ENCODE measurements at regions not wholly inside any gene's neighbourhood (a gene's known extent, or its start where the extent isn't known, plus 50 kb on each side); places are given as distances from the start of the nearest gene placed in this dataset.

- TF ChIP-seq, protein P1, sequence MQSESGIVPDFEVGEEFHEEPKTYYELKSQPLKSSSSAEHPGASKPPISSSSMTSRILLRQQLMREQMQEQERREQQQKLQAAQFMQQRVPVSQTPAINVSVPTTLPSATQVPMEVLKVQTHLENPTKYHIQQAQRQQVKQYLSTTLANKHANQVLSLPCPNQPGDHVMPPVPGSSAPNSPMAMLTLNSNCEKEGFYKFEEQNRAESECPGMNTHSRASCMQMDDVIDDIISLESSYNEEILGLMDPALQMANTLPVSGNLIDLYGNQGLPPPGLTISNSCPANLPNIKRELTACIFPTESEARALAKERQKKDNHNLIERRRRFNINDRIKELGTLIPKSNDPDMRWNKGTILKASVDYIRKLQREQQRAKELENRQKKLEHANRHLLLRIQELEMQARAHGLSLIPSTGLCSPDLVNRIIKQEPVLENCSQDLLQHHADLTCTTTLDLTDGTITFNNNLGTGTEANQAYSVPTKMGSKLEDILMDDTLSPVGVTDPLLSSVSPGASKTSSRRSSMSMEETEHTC (IDR thresholded peaks at IDR 0.05), result no peak
- TF ChIP-seq ETV6 (IDR thresholded peaks at IDR 0.05; ENCODE audit: borderline replicate concordance in 1 of 2, low read depth in 2 of 2, low read length in 1 of 2), result no peak
- TF ChIP-seq ETV6 (CRISPR knock-in tag; IDR thresholded peaks at IDR 0.05; ENCODE audit: borderline replicate concordance), result no peak
- TF ChIP-seq MYNN (IDR thresholded peaks at IDR 0.05), result no peak
- no peak for TF ChIP-seq MYNN (CRISPR knock-in tag; IDR thresholded peaks at IDR 0.05)
- TF ChIP-seq, protein P2, sequence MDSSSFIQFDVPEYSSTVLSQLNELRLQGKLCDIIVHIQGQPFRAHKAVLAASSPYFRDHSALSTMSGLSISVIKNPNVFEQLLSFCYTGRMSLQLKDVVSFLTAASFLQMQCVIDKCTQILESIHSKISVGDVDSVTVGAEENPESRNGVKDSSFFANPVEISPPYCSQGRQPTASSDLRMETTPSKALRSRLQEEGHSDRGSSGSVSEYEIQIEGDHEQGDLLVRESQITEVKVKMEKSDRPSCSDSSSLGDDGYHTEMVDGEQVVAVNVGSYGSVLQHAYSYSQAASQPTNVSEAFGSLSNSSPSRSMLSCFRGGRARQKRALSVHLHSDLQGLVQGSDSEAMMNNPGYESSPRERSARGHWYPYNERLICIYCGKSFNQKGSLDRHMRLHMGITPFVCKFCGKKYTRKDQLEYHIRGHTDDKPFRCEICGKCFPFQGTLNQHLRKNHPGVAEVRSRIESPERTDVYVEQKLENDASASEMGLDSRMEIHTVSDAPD (CRISPR knock-in tag; IDR thresholded peaks at IDR 0.05), result no peak
- TF ChIP-seq, protein P3, sequence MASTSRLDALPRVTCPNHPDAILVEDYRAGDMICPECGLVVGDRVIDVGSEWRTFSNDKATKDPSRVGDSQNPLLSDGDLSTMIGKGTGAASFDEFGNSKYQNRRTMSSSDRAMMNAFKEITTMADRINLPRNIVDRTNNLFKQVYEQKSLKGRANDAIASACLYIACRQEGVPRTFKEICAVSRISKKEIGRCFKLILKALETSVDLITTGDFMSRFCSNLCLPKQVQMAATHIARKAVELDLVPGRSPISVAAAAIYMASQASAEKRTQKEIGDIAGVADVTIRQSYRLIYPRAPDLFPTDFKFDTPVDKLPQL (IDR thresholded peaks at IDR 0.05; ENCODE audit: extremely low read depth, insufficient read length), result no peak
- TF ChIP-seq RBM17 (IDR thresholded peaks at IDR 0.05; ENCODE audit: borderline replicate concordance, low read depth, low read length), result no peak
These were observed 171.3 kb upstream of the RPL38 start (continued) for GRCh38 chr17:74032222-74032621.

- BruUV-seq (replicated peaks), result no TSS peak
- Histone ChIP-seq H3K9ac (ENCODE audit: insufficient read depth in 1 of 2, low read depth in 2 of 2, low read length in 2 of 2) (no peak overlapping the region), H3K27me3 (ENCODE audit: control insufficient read depth in 2 of 2, insufficient read depth in 2 of 2, low read length in 2 of 2) (peaks cover 6 to 52% of the 10 kb centered on the region in 2 experiments), H3K27ac (ENCODE audit: extremely low read depth, low read depth, low read length) (no peak overlapping the region), H3K9me1 (ENCODE audit: control insufficient read depth, insufficient read depth, low read length) (no peaks in the 10 kb centered on the region), H3K4me1 (replicated peaks in 1 of 2; ENCODE audit: control insufficient read depth in 2 of 2, insufficient read depth in 2 of 2, low read length in 2 of 2) (no peaks in the 10 kb centered on the region), H2AFZ (ENCODE audit: low read depth, low read length) (no peak overlapping the region), H3K36me3 (ENCODE audit: control insufficient read depth, insufficient read depth, low read length) (no peaks in the 10 kb centered on the region), H3K4me2 (ENCODE audit: insufficient read depth, low read length) (no peak overlapping the region), H3K9me3 (replicated peaks; ENCODE audit: control insufficient read depth, insufficient read depth, low read depth, low read length) (no peaks in the 10 kb centered on the region), H4K20me1 (replicated peaks; ENCODE audit: control insufficient read depth, insufficient read depth, low read length) (peaks cover 4% of the 10 kb centered on the region; the same call in 1 of the 2 replicates), H3K4me3 (no peak overlapping the region), H3K79me2 (ENCODE audit: control insufficient read depth, insufficient read depth, low read length) (no peaks in the 10 kb centered on the region)
- 0% methylated on average over 4 of the region's 4 CpGs for WGBS (ENCODE audit: insufficient coverage, low coverage, missing lambda C conversion rate)
- CTCF ChIA-PET (ENCODE audit: low intra/inter-chr PET ratio), result no interaction called here
- POLR2A ChIA-PET, result interaction anchor here (0.5 kb wide), 1 partner anchor 324 kb away, joined by 3 read pairs; no protein-coding TSS in a partner anchor
- intact Hi-C loops (cut with micrococcal nuclease), result no loop called here
- in situ Hi-C loops (cut with MboI), result no loop called here
- peak in 2 of 4 experiments; percentile 13 to 15 for DNase-seq (ENCODE audit: extremely low read depth in 1 of 4, low spot score in 3 of 4)
- 0 out of 3 replicates have a peak, but pooled peaks have one; percentile 28 for ATAC-seq
- FAIRE-seq, result no peak
- peak; percentile 28; the same call in 1 of the 2 replicates for TF ChIP-seq NFIC (IDR thresholded peaks at IDR 0.05)
- no peak for TF ChIP-seq TEAD2 (tag; IDR thresholded peaks at IDR 0.05)
- peak; percentile 34; the same call in 1 of the 2 replicates for TF ChIP-seq TFE3 (CRISPR knock-in tag; IDR thresholded peaks at IDR 0.05)
- peak; percentile 29; the same call in 1 of the 2 replicates for TF ChIP-seq RFX1 (IDR thresholded peaks at IDR 0.05)
- no peak for TF ChIP-seq SIX5 (IDR thresholded peaks at IDR 0.05; ENCODE audit: borderline replicate concordance in 1 of 2, insufficient read depth in 1 of 2, low read depth in 1 of 2, low read length in 2 of 2)
- no peak for TF ChIP-seq WHSC1 (IDR thresholded peaks at IDR 0.05; ENCODE audit: low read length)
- TF ChIP-seq, protein P4, sequence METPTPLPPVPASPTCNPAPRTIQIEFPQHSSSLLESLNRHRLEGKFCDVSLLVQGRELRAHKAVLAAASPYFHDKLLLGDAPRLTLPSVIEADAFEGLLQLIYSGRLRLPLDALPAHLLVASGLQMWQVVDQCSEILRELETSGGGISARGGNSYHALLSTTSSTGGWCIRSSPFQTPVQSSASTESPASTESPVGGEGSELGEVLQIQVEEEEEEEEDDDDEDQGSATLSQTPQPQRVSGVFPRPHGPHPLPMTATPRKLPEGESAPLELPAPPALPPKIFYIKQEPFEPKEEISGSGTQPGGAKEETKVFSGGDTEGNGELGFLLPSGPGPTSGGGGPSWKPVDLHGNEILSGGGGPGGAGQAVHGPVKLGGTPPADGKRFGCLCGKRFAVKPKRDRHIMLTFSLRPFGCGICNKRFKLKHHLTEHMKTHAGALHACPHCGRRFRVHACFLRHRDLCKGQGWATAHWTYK (CRISPR knock-in tag; IDR thresholded peaks at IDR 0.05), result no peak
- TF ChIP-seq RUNX1 (IDR thresholded peaks at IDR 0.05; ENCODE audit: low read depth), result no peak
These were observed 166.2 kb upstream of the RPL38 start for GRCh38 chr17:74037320-74037719.
